ENCODE measurements at regions not wholly inside any gene's neighbourhood (a gene's known extent, or its start where the extent isn't known, plus 50 kb on each side); places are given as distances from the start of the nearest gene placed in this dataset.
"Not testable (repeated sequence)": the region's sequence is repeated elsewhere in the genome, so short reads cannot be mapped to it uniquely, and the experiment has no call there.

- ChIA-PET POLR2A (no interaction called here), CTCF (no interaction called here)
These were observed 467.2 kb downstream of the TFAP2B start for GRCh38 chr6:51285876-51286275.

- CTCF ChIA-PET = no interaction called here
- POLR2A ChIA-PET = no interaction called here
These were observed 470.4 kb downstream of the TFAP2B start for GRCh38 chr6:51289041-51289440.

GRCh38 chr6:51292659-51293058, 474.0 kb downstream of the TFAP2B start:
- POLR2A ChIA-PET = no interaction called here

GRCh38 chr6:51299621-51300380, 481.1 kb downstream of the TFAP2B start:
- ChIA-PET CTCF (no interaction called here), POLR2A (no interaction called here)

More at GRCh38 chr6:51292659-51293058, 474.0 kb downstream of the TFAP2B start:
- CTCF ChIA-PET = no interaction called here

- CTCF ChIA-PET = no interaction called here
- POLR2A ChIA-PET = no interaction called here
These were observed 481.8 kb downstream of the TFAP2B start for GRCh38 chr6:51300510-51300909.

- POLR2A ChIA-PET = no interaction called here
- CTCF ChIA-PET = no interaction called here
These were observed 483.3 kb downstream of the TFAP2B start for GRCh38 chr6:51301962-51302361.

- POLR2A ChIA-PET = no interaction called here
- CTCF ChIA-PET = no interaction called here
These were observed 483.8 kb downstream of the TFAP2B start for GRCh38 chr6:51302431-51302830.

- POLR2A ChIA-PET = no interaction called here
- CTCF ChIA-PET = no interaction called here
These were observed 484.7 kb downstream of the TFAP2B start for GRCh38 chr6:51303338-51303737.

GRCh38 chr6:51314965-51315364, 496.3 kb downstream of the TFAP2B start:
- POLR2A ChIA-PET = no interaction called here
- CTCF ChIA-PET = no interaction called here

- ChIA-PET CTCF (no interaction called here), POLR2A (no interaction called here)
These were observed 500.0 kb downstream of the TFAP2B start for GRCh38 chr6:51318674-51319073.

GRCh38 chr6:51321477-51321876, 502.8 kb downstream of the TFAP2B start:
- CTCF ChIA-PET, POLR2A ChIA-PET: not testable (repeated sequence)

- ChIA-PET CTCF (interaction anchor here (0.6 kb wide), 1 partner anchor 966 kb away, joined by 3 read pairs; no protein-coding TSS in a partner anchor), POLR2A (no interaction called here)
These were observed 503.8 kb downstream of the TFAP2B start for GRCh38 chr6:51322505-51322904.

GRCh38 chr6:51323056-51323455, 504.4 kb downstream of the TFAP2B start:
- POLR2A ChIA-PET = no interaction called here

GRCh38 chr6:51330971-51331370, 512.3 kb downstream of the TFAP2B start:
- ChIA-PET CTCF (no interaction called here), POLR2A (no interaction called here)

More at GRCh38 chr6:51323056-51323455, 504.4 kb downstream of the TFAP2B start:
- CTCF ChIA-PET = no interaction called here

GRCh38 chr6:51335543-51335942, 516.9 kb downstream of the TFAP2B start:
- POLR2A ChIA-PET = no interaction called here
- CTCF ChIA-PET = no interaction called here

GRCh38 chr6:51336185-51336584, 517.5 kb downstream of the TFAP2B start:
- POLR2A ChIA-PET = no interaction called here
- CTCF ChIA-PET = no interaction called here

- CTCF ChIA-PET = no interaction called here
- POLR2A ChIA-PET = no interaction called here
These were observed 518.6 kb downstream of the TFAP2B start for GRCh38 chr6:51337277-51337676.

- ChIA-PET POLR2A (no interaction called here), CTCF (no interaction called here)
These were observed 520.4 kb downstream of the TFAP2B start for GRCh38 chr6:51339108-51339507.

- ChIA-PET CTCF (no interaction called here), POLR2A (no interaction called here)
These were observed 521.1 kb downstream of the TFAP2B start for GRCh38 chr6:51339728-51340127.

- ChIA-PET POLR2A (no interaction called here), CTCF (no interaction called here)
These were observed 523.7 kb downstream of the TFAP2B start for GRCh38 chr6:51342393-51342792.

GRCh38 chr6:51349857-51350256, 531.2 kb downstream of the TFAP2B start:
- POLR2A ChIA-PET = no interaction called here
- CTCF ChIA-PET = no interaction called here

- CTCF ChIA-PET = no interaction called here
- POLR2A ChIA-PET = no interaction called here
These were observed 531.7 kb downstream of the TFAP2B start for GRCh38 chr6:51350308-51350904.
